Right renal pelvis (tissue), 4 donors: ENCODE measurements at regions not wholly inside any gene's neighbourhood (a gene's known extent, or its start where the extent isn't known, plus 50 kb on each side); places are given as distances from the start of the nearest gene placed in this dataset.
"Not testable (repeated sequence)": the region's sequence is repeated elsewhere in the genome, so short reads cannot be mapped to it uniquely, and the experiment has no call there.

ENCODE experiments used
- DNase-seq, 4 donors: peaks; one replicate each; pipeline ENCODE4 v3.0.0-alpha.2; 2013; ENCODE audit warnings: low read depth in 4 of 4, low spot score in 3 of 4, missing footprints in 1 of 4

- no peak for DNase-seq
These were observed 51.1 kb downstream of the DOP1B start for GRCh38 chr21:36207577-36208320.

GRCh38 chr21:36208326-36209013 lies 51.8 kb downstream of the DOP1B start:
- no peak for DNase-seq

GRCh38 chr21:36209626-36210171 lies 53.1 kb downstream of the DOP1B start:
- DNase-seq: peak; percentile 36 to 43 (median 40)

DNA sequence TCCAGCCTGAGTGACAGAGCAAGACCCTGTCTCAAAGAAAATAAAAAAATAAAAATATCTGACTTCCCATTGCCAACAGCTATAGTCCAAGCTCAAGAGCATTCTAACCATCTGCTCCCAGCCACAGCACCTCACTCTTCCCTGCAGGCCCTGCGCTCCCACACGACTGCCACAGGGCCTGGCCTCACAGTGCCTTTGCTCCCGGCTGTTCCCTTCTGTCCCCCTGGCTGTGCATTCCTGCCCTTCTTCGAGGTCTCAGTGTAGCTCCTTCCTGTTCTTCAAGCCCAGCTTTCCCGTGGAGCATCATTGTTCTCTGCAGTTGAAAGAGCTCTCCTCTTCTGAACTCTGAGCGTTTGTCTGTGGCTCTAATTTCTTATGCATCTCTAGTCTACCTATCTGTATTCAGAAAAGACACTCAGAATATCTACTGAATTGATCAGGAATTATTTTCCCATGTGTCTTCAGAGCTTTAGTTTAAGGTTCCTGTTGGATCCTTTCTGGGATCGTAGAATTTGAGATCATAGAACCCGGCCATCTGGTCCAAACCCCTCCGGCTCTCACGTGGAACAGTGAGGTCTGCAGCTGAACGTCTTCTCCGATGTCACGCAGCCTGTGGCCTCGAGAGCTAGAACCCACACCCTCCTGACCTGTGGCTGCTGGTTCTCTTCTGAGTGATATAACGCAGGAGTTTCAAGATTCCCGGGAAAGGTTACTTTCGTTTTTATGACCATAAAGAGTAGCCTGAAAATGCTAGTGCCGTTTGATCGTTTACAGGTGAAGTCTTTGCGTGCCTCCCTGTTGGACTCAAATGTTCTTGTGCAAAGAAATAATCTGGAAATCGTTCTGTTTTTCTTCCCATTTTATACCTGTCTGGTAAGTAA lies 54.4 kb downstream of the DOP1B start:
- DNase-seq: no peak

DNA sequence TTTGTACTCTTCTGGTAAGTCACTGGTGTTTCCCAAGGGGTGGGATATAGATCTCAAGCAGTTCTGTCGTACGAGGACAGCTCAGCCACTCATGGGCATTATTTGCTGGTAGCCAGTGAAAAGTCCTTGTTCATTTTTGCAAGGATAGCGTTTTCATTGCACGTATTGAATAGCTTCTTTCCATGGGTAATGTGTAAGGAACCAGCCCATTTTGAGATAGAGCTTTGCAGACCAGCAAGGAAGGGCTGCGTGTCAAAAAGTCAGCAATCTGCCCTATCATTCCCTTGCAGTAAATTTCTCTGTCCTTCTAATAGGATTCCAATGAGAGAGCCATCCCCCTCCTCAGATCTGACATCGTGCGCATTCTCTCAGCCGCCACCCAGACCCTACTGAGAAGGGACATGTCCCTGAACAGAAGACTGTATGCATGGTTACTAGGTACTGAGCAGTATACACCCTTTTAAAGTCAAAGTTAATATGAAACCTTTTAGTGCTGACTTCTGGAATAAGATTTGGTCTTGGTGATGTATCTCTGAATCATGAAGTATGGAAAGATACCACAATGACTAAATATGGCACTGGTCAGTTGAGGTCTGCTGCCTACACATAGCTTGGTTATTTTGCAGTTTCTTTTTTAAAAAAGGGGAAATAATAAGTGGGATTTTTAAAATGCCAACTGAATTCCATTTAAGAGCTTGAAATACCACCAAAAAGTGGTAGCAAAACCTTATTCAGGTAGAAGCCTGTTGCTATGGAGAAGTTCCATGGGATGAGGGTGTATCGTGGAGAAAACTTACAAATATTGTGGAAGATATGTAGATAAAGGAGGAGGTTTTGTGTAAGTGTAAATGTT lies 55.3 kb downstream of the DOP1B start:
- DNase-seq: no peak

GRCh38 chr21:36212513-36212780 lies 55.8 kb downstream of the DOP1B start:
- DNase-seq: no peak

GRCh38 chr21:36214561-36214960 lies 57.9 kb downstream of the DOP1B start:
- DNase-seq: no peak

GRCh38 chr21:36217743-36218142 lies 61.1 kb downstream of the DOP1B start:
- DNase-seq: no peak

- DNase-seq: no peak
These were observed 62.1 kb downstream of the DOP1B start for GRCh38 chr21:36218691-36219090.

DNA sequence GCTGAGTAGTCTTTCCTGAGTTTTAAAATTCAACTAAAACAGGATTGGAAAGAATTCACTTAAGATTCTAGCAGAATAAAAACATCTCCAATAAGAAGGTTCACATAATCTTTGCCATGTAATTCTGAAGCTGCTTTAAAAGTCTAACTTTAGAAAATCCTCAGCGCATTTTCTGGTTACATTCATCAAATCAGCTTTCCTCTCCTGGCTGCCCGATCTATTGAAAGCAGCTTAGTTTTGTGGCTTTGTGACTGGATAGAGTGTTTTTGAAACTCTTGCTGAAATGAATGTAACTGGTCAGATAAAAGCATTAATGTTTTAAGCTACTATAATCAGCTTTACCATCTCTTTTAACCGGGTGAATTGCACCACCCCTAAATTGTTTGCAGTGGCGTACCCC lies 66.8 kb downstream of the DOP1B start:
- no peak for DNase-seq

DNA sequence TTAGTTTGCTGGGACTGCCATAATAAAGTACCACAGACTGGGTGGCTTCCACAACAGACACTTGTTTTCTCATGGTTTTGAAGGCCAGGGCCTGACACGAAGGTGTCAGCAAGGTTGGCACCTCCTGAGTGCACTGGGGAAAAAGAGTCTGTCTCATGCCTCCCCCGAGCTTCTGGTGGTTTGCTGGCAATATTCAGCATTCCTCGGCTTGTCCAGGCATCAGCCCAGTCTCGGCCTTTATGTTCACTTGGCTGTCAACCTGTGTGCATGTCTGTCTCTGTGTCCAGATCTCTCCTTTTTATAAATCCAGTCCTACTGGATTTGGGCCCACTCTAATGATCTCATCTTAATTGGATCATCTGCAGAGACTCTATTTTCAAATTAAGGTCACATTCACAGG lies 72.6 kb downstream of the DOP1B start:
- DNase-seq: no peak

- not testable (repeated sequence) for DNase-seq
These were observed 74.8 kb downstream of the DOP1B start for GRCh38 chr21:36231444-36231843.

DNA sequence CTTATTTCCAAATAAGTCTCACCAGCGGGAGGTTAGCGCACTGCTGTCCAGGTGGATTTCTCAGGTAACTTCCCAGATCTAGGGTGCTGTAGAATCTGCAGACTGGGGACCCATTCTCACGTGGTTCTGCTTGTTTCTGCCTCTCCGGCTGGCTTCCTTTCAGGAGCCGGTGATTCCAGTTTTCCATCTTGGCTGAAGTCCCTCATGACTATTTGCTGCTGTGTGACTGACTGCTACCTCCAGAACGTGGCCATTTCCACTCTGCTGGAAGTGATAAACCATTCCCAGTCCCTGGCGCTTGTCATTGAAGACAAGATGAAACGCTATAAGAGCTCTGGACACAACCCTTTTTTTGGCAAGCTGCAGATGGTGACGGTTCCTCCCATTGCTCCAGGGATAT lies 76.0 kb downstream of the DOP1B start:
- DNase-seq: no peak

DNA sequence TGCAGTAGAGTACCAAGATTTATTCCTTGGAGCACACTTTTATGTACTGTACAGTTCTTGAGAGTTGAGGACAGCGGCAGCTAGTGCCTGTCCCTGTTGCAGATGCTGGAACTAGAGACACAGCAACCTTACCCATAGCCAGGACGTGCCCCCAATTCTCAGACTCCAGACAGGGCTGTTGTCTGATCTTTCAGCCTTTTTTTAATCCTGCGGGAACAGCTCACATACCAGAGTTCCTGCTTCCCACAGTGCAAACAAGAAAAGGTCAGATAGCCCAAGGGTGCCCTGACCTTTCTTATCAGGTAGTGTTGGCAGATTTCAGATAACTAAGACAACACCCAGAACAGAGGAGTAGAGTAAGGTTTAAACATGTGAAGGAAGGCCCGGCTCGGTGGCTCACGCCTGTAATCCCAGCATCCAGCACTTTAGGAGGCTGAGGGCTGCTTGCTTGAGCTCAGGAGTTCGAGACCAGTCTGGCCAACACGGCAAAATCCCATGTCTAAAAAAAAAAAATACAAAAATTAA lies 78.5 kb downstream of the DOP1B start:
- no peak for DNase-seq

DNA sequence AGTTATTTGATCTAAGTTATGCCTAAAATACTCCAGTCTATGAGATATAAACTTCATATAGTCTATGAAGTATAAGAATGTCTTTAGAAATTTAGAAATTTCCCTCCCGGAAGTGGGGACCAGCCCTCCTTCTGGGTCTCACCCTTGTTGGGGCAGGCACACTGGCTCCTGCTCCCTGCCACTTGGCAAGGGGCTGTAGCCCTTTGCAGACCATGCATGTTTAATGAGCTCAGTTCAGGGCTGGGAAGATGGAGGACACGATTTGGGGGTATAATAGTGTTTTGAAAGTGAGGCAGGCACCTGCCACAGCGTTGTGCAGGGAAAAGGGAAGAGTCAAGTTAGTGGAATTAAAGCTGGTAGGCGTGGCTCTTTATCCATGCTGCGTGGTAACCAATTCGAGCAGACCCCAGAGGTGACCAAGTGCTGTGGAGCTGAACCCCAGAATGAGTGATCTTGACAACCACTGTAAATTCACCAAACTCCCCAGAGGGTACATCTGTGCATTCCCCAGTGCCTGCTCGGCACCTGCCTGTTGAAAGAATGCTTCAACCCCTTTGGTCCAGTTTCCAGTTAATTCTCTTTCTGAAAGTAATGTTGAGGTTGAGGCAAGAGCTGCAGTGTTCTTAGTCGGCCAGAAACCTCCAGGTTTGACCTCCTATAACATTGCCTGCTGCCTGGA lies 79.6 kb downstream of the DOP1B start:
- no peak for DNase-seq

- no peak for DNase-seq
These were observed 80.8 kb downstream of the DOP1B start for GRCh38 chr21:36237441-36237840.

DNA sequence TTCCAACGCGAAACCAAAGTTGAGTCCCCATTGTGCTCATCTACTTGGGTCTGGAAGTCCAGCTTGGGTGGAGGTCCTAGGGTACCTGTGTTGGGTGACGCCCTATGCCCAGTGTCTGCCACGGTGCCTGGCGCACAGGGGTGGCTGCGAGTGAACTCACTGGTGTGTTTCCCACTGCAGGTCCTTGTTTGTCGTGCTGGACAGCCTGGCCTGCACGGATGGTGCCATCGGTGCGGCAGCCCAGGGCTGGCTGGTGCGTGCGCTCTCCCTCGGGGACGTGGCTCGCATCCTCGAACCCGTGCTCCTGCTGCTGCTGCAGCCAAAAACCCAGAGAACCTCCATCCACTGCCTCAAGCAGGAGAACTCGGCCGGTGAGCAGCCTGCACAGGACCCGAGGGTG lies 80.4 kb upstream of the MORC3 start:
- DNase-seq: no peak

DNA sequence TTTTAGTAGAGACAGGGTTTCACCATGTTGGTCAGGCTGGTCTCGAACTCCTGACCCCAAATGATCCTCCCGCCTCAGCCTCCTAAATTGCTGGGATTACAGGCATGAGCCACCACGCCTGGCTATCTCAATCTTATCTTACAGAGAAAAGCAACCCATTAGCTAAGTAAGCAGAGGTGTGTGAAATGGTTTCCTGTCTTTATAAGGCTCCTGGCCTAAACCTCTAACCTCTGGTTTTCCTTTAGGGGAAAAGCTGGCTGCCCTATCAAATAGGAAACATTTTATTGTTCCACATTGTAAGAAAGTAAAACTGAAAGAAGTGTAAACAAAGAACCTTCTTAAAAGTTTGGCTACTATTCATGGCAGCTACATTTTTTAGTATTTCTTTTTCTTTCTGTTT lies 78.3 kb upstream of the MORC3 start:
- no peak for DNase-seq

- no peak for DNase-seq
These were observed 74.9 kb upstream of the MORC3 start for GRCh38 chr21:36245115-36245514.

- no peak for DNase-seq
These were observed 74.3 kb upstream of the MORC3 start for GRCh38 chr21:36245649-36246048.
